ENCODE measurements at regions not wholly inside any gene's neighbourhood (a gene's known extent, or its start where the extent isn't known, plus 50 kb on each side); places are given as distances from the start of the nearest gene placed in this dataset.

DNA sequence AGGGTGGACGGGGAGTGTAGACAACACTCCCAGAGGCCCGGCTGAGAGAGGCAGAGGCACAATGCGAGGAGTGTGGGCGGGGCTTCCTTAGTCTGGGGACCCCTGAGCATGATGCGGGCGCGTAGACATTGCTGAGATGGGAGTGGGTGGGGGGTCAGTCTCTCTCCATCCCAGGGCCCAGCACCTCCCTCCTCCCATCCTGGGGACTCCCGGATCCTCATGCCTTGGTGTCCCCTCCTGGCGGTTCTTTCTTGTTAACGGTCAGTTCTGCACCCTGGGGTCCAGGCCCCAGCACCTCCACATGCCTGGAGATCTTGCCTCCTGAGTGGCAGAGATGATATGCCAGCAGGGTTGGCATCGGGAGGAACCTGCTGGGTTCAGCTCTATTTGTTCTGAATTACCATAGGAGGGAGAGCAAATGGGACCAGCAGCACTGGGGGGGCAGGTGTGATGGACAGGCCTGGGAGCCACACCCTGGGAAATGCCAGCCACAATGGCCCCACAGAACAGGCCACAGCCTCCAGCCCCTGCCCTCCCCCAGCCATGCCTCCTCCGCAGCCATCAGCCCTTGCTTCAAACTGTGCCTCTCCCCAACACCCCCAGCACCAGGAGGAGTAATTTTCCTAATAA is 55.7 kb downstream of the RTL6 start:
- no peak for DNase-seq

DNA sequence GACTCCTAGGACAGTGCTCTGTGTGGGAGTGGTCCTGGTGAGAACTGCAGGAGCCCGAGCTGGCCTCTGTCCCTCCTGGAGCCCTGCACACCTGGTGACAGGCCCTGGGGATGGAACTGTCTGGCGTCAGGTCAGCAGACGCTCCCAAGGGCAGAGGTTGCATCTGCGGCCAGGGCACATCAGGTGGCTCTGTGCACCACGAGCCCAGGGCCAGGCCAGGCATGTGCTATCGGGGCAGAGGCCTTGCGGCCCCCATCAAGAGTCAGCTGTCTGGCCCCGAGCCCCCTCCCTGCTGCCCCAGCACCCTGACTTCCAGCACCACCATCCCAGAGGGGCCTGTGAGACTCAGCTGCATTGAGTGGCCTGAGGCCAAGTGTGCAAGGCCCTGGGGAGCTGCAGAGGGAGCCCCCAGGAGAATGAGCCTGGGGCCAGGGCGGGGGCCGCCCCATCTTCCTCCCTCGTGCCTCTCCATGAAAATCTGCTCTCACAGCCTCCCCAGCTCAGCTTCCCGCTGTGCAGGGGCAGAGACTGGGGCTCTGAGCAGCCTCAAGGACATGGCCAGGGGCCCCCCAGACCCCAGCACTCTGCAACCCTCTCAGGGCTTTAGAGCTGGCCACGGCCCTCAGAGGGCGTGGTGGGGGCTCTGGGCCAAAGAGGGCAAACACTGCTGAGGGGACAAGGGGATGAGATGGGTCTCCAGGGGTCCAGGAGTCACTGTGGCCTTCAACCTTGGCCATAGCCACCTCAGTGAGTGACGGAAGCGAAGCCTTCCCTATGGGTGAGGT is 56.4 kb downstream of the RTL6 start:
- DNase-seq = no peak

DNA sequence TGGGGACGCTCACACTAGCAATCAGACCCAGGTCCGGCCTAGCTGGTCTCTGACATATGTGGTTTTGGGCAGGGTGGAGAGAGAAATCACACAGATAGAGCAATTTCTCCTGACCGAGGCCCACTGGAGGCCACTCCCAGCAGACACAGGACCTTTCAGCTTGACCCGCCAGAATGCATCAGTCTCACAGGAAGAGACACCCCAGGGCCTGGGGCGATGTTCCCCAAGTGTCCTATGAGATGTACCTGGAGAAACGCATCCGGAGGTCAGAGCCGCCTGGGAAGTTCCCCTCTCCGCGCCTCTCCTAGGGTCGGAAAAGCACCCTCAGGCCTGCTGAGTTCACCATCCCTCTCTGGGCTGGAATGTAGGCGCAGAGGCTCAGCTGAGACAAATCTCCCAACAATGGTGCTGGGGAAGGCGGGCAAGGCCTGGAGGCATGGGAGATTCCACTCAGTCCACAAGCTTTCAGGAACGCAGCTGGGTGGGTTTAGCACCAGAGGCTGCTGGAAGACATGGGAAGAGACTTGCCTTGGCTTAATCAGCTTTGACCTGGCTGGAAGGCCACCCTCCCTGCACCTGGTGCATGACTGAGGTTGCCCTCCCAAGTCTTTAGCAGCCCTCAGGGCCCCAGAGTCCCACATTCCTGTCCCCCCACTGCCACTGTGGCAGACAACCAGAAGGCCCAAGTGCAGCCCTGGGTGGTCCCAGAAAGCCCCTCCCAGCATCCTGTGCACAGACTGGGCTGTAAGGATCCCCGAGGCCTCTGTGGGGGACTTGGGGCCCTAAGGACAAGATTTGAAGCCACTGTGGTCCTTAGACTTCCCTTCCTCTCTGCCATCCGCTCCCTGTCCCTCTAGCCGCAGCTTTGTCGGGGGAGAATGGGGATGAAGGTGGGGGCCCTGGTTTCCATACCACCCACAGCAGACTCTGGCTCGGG is 57.5 kb downstream of the RTL6 start:
- DNase-seq = no peak

DNA sequence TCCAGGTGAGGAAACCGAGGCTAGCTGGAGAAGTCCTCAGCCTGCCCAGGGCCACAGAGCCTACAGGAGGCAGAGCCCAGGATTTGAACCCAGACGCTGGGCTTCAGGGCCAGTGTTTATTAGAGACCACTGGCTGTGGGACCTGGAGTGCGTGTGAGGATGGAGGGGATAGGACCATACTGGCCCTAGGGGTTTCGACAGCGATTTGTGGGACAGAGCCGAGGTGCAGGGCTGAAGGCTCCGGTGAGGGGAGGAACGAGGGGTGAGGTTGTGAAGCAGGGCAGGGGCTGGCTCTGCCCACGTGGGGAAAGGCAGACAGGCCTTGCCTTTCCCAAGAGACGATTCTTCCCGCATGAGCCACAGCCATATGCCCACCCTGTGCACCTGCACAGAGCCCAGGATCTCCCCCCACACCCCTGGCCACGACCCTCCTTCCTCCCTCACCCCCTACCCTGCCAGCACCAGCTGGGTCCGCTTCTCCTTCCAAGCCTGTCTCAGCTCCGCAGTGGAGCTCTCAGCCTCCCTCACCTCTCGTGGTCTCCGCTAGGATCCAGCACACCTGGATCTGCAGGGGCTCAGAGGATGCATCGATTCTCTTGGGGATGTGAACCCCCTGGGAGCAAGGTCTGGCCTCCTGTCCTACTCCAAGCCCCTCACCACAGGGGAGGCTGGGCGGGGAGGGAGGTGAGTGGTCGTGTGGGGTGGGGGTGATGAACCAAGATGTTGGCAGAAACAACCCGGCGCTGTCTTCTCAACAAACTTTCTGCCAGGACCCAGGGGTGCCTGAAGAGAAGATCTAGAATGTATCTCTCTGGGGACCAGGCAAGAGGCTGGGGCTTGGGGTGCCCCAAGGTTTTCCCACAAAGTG is 58.4 kb downstream of the RTL6 start:
- DNase-seq = no peak

DNA sequence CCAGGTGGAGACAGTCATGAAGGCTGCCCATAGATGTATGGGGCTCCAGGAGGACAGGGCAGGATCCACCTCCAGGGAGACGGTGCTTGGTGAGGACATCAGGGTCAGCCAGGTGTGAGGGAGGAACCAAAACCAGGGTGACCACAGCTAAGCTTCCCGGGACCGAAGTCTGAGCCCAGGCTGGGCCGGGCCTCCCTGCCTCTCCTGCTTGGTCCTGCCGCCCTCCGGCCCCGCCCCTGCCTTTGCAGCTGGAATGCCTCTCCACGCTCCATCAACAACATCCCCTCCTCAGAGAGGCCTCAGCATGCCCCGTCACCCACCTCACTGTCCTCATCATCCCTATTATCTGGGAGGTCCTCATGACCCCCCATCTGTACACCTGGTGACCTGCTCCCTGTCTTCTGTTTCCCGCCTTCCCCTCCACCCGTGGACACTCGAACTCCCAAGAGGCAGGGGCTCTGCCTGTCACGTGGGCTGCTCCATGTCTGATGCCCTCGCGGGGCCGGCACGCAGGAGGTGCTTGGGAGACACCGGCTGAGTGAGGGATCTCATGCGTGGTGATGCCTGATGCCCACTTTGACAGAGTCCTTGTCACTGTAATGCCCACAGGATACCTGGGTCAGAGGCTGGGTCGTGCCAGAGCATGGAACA is 59.4 kb downstream of the RTL6 start:
- DNase-seq = no peak

DNA sequence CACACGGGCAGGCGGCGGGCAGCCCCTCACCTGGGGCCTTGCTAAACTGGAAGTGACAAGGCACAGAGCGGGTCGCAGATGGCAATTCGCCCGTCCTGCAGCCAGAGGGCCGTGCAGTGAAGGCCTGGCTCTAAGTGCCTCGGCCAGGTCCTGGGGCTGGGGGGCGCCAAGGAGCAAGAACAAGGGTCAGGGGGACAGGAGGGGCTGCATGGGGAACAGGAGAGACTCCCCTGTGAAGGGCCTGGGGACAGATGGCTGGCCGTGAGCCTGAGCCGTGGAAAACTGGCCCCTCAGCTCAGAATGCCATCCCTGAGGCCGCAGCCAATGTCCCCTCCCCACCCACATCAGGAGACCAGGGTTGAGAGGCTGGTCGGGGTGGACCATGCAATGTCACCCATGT is 60.0 kb downstream of the RTL6 start:
- DNase-seq = no peak

DNA sequence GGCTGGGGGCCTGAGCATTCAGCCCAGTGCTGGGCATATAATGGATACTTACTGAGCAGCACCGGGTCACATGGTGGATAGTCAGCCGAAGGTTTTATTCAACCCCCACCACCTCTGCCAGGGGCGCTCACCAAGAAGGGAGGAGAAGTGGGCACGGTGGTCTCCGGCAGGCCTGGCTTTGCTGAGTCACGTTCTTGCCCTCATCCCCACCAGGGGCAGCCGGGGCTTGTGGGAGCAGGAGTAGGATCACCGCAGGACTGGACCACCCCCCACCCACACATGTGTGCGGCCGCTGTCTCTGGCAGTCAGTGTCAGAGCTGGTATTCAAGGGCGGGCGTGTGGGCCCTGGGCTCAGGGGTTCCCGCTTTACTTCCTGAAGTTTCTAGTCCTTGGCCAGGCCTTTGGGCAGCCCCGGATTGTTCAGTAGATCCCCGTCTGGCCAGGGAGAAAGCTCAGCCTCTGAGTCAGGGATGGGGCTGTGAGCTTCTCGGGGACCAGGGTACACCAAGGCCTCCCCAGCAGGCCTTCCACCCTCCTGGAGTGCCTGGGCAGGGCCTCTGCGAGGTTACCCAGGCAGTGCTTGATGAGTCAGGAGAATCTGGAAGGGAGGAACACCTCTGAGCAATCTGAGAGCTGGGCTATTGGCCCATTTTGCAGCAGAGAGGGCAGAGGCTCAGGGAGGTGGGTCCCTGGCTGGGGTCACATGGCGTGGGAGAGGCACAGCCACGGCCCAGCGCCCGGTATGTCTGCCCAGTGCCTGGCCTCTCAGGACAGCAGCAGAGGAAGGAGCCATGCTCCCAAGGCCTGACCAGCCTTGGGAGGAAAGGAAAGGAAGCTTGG is 60.6 kb downstream of the RTL6 start:
- no peak for DNase-seq

DNA sequence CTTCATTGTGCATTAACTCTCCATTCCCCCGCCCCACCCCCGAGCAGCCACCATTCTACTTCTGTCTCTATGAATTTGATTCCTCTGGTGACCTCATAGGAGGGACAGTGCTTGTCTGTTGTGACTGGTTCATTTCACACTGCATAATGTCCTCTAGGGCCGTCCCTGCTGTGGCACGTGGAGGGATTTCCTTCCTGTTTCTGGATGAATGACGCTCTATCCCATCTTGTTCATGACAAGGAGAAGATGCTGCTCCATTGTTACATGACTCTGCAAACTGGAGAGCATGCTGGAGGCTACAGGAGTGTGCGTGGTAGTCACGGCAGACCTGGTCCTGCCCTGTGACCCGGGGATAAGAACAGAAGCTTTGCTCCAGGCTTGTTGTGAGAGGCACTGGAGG is 61.3 kb downstream of the RTL6 start:
- DNase-seq = no peak

DNA sequence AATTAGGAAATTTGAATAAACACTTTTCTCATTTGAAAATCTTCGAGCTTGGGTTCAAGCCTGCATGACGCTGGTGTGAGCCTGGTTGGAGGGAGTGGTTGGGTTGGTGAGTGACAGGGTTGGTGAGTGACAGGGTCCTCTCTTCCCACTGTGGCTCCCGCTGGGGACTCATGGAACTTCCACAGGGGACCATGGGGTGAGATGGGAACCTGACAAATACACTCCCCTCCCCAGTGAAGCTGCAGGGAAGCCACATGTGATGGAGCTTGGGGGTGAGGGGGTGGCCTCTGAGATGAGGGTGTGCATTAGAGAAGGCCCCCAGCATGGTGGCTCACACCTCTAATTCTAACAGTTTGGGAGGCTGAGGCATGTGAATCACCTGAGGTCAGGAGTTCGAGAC is 66.8 kb downstream of the RTL6 start:
- DNase-seq = no peak

DNA sequence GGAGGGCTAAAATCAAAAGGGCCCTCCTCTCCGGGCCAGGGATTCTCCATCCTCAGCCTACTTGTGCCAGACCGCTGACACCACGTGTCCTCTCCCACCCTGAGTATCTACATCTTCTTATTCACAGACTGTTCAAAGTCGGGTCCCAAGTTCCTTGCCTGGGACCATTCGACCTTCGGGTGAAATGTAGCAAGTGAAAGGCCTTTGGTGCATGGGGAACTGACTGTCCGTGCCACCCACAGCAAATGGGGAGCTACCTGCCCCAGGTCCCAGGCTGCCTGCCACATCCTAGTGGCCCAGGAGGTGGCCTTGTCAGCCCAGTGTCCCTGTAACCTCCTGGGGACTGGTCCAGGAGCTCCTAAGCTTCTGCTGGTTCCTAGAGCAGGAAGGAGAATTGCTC is 67.3 kb downstream of the RTL6 start:
- DNase-seq = no peak

DNA sequence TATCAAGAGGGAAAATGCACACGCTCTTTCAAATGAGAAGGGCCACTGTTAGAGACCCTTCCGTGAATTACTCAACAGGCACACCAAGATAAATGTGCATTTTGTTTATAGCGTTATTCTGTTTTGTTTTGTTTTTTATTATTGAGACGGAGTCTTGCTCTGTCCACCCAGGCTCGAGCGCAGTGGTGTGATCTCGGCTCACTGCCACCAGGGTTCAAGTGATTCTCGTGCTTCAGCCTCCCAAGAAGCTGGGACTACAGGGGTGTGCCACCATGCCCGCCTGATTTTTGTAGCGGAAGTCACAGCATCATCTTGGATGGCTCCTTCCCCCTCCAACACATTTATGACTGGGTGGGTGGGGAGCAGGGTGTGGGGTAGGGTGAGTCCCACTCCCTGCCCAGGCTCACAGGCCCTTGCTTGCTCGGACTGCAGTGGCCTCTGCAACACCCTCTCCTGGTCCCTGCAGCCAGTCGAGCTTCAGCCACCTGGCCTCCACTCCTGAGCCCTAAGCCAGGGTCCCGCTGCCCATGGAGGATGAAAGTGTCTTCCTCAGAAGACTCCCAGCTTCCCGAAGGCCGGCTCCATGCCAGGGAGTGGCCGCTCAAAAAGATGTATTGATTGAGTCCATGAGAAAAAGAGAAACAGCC is 68.0 kb downstream of the RTL6 start:
- no peak for DNase-seq

DNA sequence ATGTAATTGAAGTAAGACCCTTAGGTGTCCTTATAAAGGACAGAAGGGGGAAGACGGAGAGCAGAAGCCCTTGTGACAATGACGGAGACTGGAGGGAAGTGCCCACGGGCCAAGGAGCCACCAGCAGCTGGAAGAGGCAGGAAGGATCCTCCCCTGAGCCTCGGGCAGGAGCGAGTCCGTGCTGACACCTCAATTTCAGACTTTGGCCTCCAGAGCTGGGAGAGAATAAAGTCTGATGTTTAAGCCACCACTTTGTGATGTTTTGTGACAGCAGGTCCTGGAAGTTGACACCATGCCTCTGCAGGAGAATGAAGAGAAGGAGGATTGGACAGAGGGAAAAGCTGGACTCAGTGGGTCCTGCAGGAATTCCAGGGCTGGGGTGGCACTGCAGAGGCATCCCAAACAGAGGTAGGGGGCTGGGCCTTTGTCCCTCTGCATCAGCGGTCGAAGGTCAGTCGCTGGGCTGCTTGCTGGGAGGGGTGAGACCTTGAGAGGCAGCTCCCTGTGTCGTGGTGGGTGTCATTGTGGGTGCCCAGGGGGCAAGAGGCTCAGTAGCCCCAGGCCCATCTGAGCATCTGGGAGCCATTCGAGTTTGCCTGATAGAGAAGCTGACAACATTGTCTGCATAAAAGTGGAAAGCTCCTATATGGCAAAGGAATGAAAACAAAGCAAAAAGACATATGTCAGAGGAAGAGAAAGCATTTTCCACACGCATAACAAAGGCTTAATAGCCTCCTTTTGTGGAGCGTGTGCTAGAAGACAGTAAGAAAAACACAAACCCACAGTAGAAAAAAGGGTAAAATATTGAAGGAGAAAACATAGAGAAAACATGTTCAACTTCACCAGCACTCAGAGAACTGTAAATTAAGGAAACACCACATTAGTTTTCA is 68.8 kb downstream of the RTL6 start:
- DNase-seq = no peak

DNA sequence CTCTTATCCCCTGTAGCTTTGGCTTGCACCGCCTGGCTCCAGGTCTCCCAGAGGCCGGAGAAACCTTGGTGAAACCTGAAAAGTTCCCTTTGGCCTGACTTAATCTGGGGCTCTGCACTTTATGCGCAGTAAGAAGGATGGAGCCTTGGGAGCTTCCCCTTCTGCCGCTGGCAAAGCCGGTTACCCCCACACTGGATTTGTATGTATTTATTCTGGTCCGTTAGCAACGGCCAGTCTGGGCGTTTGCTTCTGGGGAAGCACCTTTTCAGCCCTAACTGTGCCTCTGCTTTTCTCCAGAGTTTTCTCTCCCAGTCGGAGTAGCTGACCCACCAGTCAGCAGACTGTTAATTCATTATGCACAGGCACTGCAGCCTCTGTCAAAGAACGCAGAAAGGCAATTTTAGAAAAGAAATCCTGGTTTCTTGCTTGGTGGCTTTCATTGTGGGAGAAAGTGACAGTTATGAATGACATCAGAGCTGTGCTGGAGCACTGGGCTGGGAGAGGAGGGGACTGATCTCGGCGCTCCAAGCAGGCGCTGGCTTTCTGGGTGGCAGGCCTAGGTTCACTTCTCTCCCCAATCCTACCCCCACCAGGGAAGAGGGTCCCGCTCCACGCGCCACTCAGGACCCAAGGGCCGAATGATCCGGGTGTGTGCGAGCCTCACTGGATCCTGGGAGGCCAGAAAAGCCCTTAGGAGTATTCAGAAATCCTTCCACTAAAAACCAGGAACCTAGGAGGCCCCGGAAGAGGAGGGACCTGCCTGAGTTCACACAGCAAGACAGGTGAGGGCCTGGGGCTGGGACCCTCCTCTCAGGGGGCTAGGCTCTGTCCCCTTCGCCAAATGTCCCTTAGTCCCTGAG is 70.2 kb downstream of the RTL6 start:
- DNase-seq = no peak

DNA sequence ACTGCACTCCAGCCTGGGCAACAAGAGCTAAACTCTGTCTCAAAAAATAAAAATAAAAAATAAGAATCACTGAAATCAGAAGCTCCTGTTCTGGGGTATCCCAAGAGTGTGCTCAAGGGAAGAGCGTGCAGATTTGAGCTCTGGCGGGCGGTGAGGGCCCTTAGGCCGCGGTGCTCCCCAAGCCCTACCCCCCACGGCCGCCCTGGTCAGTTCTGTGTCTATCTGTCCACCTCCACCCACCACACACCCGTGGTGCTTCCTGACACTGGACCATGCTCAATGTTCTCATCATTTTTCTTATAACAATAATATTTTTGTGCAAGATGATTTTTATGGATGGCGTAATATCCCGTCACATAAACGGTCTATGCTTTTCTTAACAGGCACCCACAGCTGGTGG is 71.1 kb downstream of the RTL6 start:
- DNase-seq = no peak

DNA sequence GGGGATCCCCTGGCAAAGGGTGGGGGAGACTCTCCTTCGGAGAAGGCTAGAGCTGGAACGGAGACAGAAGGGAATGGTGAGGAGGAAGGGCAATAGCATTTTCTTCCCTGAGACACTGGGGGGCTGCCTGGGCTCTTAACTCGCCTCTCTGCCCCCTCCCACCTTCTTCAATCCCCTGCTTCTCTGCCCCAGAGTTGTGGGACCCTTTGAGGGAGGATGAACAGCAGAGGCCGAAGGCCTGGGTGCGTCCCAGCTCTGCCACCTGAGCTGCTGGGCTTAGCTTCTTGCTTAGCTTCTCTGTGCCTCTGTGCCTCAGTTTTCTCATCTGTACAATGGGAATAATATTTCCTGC is 72.4 kb downstream of the RTL6 start:
- no peak for DNase-seq

DNA sequence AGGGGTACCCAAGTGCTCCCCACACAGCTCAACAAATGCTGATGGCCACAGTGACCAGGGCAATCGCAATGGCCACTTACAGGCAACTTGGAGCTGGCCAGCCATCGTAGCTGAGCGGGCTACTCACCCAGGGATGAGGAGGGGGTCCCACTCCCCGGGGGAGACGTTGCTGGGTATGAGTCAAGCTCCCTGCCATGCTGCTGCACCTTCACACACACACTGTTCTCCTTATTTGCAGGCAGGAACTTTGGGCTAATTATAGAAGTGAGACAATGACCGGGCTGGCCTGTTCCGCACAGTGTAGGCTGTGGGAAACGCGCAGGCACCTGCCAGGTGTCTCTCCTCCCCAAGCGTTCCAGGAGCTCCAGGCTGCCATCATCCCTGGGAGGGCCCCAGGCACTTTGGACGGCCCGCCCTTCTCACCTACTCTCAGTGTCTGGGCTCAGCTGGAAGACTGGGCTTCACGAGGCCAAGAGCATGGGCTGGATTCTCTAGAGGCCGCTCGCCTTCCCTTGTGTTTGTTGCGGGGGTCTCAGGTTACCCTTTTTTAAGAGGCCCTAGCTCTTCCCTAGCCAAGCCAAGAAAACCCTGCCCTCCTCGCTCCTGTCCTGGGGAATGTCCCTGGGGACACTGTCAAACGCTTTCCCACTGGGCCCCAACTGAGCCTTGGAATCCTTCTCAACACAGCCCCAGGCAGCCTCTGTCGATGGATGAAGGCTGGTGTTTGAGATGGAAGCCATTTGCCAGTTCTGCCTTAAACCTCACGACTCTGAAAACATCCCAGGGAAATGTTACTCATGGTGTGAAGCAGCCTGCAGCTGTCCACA is 73.0 kb downstream of the RTL6 start:
- peak; percentile 69 for DNase-seq

DNA sequence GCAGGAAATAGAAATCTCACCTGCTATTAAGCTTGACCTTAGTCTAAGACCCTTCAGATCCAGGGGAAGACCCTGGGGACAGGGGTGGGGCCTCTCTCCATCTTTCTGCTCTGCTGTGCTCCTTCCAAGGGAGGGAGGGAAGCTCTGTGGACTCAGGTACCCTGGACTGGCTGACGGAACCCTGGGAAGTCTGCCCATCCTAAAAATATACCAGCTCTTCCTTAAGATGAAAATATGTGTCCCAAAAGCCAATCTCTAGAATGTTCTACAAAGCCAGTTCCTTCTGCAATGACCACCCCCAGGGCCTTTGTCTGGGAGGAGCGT is 73.7 kb downstream of the RTL6 start:
- DNase-seq = no peak

Measured in NCI-H146 (cell line).